ENCODE measurements at regions not wholly inside any gene's neighbourhood (a gene's known extent, or its start where the extent isn't known, plus 50 kb on each side); places are given as distances from the start of the nearest gene placed in this dataset.

GRCh38 chr2:6730003-6730402 is 135.7 kb downstream of the CMPK2 start:
- H3K4me3 ChIP-seq (ENCODE audit: low read depth in 1 of 2, low read length in 2 of 2) = no peak overlapping the region
- H4K20me1 ChIP-seq (ENCODE audit: insufficient read depth, low read length) = no peaks in the 10 kb centered on the region
- H3K4me2 ChIP-seq (ENCODE audit: insufficient read depth, low read length) = no peak overlapping the region
- DNase-seq = no peak
- no peak for ATAC-seq (ENCODE audit: insufficient read depth, low read depth)
- H3K36me3 ChIP-seq (ENCODE audit: insufficient read depth, low read length) = no peaks in the 10 kb centered on the region
- no peak overlapping the region for H3K27ac ChIP-seq (ENCODE audit: low read length)
- H3K9me3 ChIP-seq (ENCODE audit: insufficient read depth, low read length, severe bottlenecking) = no peaks in the 10 kb centered on the region
- H3K9ac ChIP-seq (ENCODE audit: low read depth, low read length) = no peak overlapping the region
- H2AFZ ChIP-seq (ENCODE audit: low read depth, low read length) = no peak overlapping the region
- H3K79me2 ChIP-seq (ENCODE audit: insufficient read depth, low read length) = no peaks in the 10 kb centered on the region
- TF ChIP-seq EZH2 (IDR thresholded peaks at IDR 0.05; ENCODE audit: borderline replicate concordance, low read depth, low read length, severe bottlenecking) = no peak
- no peak for TF ChIP-seq CTCF (IDR thresholded peaks at IDR 0.05; ENCODE audit: borderline replicate concordance, extremely low read depth, low read length, poor library complexity, severe bottlenecking)
- H3K27me3 ChIP-seq (ENCODE audit: insufficient read depth, low read length, poor library complexity) = no peaks in the 10 kb centered on the region
- H3K4me1 ChIP-seq (ENCODE audit: insufficient read depth, low read length) = no peaks in the 10 kb centered on the region

GRCh38 chr2:6730649-6731532 is 134.8 kb downstream of the CMPK2 start:
- ATAC-seq (ENCODE audit: insufficient read depth, low read depth) (no peak), DNase-seq (no peak)
- H3K79me2 ChIP-seq (ENCODE audit: insufficient read depth, low read length) = no peaks in the 10 kb centered on the region
- H2AFZ ChIP-seq (ENCODE audit: low read depth, low read length) = no peak overlapping the region
- no peak overlapping the region for H3K9ac ChIP-seq (ENCODE audit: low read depth, low read length)
- no peaks in the 10 kb centered on the region for H3K4me1 ChIP-seq (ENCODE audit: insufficient read depth, low read length)
- H3K36me3 ChIP-seq (ENCODE audit: insufficient read depth, low read length) = no peaks in the 10 kb centered on the region
- H3K4me3 ChIP-seq (ENCODE audit: low read depth in 1 of 2, low read length in 2 of 2) = no peak overlapping the region
- no peaks in the 10 kb centered on the region for H3K27me3 ChIP-seq (ENCODE audit: insufficient read depth, low read length, poor library complexity)
- no peak overlapping the region for H3K4me2 ChIP-seq (ENCODE audit: insufficient read depth, low read length)
- no peak overlapping the region for H3K27ac ChIP-seq (ENCODE audit: low read length)
- no peaks in the 10 kb centered on the region for H4K20me1 ChIP-seq (ENCODE audit: insufficient read depth, low read length)
- H3K9me3 ChIP-seq (ENCODE audit: insufficient read depth, low read length, severe bottlenecking) = no peaks in the 10 kb centered on the region
- TF ChIP-seq CTCF (IDR thresholded peaks at IDR 0.05; ENCODE audit: borderline replicate concordance, extremely low read depth, low read length, poor library complexity, severe bottlenecking) = no peak
- no peak for TF ChIP-seq EZH2 (IDR thresholded peaks at IDR 0.05; ENCODE audit: borderline replicate concordance, low read depth, low read length, severe bottlenecking)

GRCh38 chr2:6739547-6739946 is 126.2 kb downstream of the CMPK2 start:
- H2AFZ ChIP-seq (ENCODE audit: low read depth, low read length) = no peak overlapping the region
- no peak for TF ChIP-seq CTCF (IDR thresholded peaks at IDR 0.05; ENCODE audit: borderline replicate concordance, extremely low read depth, low read length, poor library complexity, severe bottlenecking)
- TF ChIP-seq EZH2 (IDR thresholded peaks at IDR 0.05; ENCODE audit: borderline replicate concordance, low read depth, low read length, severe bottlenecking) = no peak
- ATAC-seq (ENCODE audit: insufficient read depth, low read depth) (no peak), DNase-seq (no peak)
- no peaks in the 10 kb centered on the region for H3K36me3 ChIP-seq (ENCODE audit: insufficient read depth, low read length)
- no peaks in the 10 kb centered on the region for H4K20me1 ChIP-seq (ENCODE audit: insufficient read depth, low read length)
- no peaks in the 10 kb centered on the region for H3K9me3 ChIP-seq (ENCODE audit: insufficient read depth, low read length, severe bottlenecking)
- H3K4me2 ChIP-seq (ENCODE audit: insufficient read depth, low read length) = no peak overlapping the region
- peaks cover 10% of the 10 kb centered on the region for H3K27me3 ChIP-seq (ENCODE audit: insufficient read depth, low read length, poor library complexity)
- no peaks in the 10 kb centered on the region for H3K4me1 ChIP-seq (ENCODE audit: insufficient read depth, low read length)
- H3K27ac ChIP-seq (ENCODE audit: low read length) = no peak overlapping the region
- H3K79me2 ChIP-seq (ENCODE audit: insufficient read depth, low read length) = no peaks in the 10 kb centered on the region
- no peak overlapping the region for H3K9ac ChIP-seq (ENCODE audit: low read depth, low read length)
- H3K4me3 ChIP-seq (ENCODE audit: low read depth in 1 of 2, low read length in 2 of 2) = no peak overlapping the region
